ENCODE measurements at regions not wholly inside any gene's neighbourhood (a gene's known extent, or its start where the extent isn't known, plus 50 kb on each side); places are given as distances from the start of the nearest gene placed in this dataset.

DNA sequence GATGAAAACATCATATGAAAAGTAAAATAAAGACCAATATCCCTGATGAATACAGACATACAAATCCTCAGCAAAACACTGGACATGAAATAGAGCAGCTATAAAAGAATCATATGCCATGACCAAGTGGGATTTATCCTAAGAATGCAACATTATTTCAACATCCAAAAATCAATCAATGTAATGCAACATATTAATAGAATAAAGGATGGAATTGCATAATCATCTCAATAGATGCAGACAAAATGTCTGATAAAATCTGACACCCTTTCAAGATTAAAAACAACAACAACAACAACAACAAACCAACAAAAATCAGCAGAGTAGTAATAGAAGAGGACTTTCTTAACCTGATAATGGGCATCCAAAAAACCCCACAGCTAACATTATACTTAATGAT is 63.8 kb upstream of the IL1R1 start:
- Mint-ChIP-seq H3K27me3 (no peaks in the 10 kb centered on the region), H3K36me3 (no peaks in the 10 kb centered on the region), H3K9me3 (no peaks in the 10 kb centered on the region), H3K4me1 (peaks cover 25 to 39% (median 33%) of the 10 kb centered on the region in 4 donors), H3K4me3 (no peak overlapping the region), H3K27ac (no peak overlapping the region)
- no peaks in the 10 kb centered on the region for H3K36me3 ChIP-seq (ENCODE audit: insufficient read depth, low read length)
- no peaks in the 10 kb centered on the region for H3K27me3 ChIP-seq (ENCODE audit: insufficient read depth, low read length)
- H3K4me1 ChIP-seq (ENCODE audit: insufficient read depth, low read length), result peaks cover 29% of the 10 kb centered on the region
- ChIA-PET POLR2A (ENCODE audit: partially characterized antibody) (no interaction called here), CTCF (ENCODE audit: partially characterized antibody) (interaction anchor here (1.4 to 1.5 kb wide), 3 partner anchors 27 to 162 kb away, joined by 3 read pairs; partner anchors contain the start of gene IL1RL2)
- H3K9me3 ChIP-seq (ENCODE audit: control insufficient read depth in 1 of 2, low read length in 2 of 2), result no peaks in the 10 kb centered on the region
- no peak overlapping the region for H3K4me3 ChIP-seq (ENCODE audit: low read length in 2 of 2)
- intact Hi-C loops (cut with micrococcal nuclease), result no loop called here
- H3K27ac ChIP-seq (ENCODE audit: low read depth, low read length), result no peak overlapping the region
- DNase-seq, result no peak

DNA sequence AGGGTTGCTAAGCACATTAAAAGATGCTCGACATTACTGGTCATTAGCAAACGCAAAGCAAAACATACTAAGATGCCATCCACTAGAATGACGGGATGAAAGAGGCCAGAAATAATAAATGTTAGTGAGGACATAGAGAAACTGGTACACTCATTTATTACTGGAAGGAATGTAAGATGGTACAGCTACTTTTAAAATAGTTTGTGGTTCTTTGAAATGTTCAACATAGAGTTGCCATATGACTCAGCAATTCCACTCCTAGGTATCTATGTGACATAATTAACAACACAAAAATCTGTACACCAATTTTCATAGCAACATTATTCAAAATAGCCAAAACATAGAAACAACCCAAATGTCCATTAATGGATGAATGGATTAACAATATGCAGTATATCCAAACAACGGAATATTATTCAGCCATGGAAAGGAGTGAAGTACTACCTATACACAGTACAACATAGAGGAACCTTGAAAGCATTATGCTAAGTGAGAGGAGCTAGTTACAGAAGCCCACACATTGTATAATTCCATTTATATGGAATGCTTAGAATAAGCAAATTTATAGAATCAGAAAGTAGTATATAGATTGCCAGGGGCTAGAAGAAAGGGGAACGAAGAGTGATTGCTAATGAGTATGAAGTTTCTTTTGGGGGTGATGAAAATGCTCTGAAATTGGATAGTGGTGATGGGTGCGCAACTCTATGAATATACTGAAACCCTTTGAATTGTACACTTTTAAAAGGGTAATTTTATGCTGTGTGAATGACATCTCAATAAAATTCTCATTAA is 61.9 kb upstream of the IL1R1 start:
- DNase-seq, result no peak
- Mint-ChIP-seq H3K4me3 (peak overlapping the region in 4 of 8 donors; percentile 22 to 67 (median 48)), H3K4me1 (peaks cover 26 to 43% (median 35%) of the 10 kb centered on the region in 4 donors), H3K27me3 (no peaks in the 10 kb centered on the region), H3K36me3 (no peaks in the 10 kb centered on the region), H3K27ac (peak overlapping the region in 6 of 7 donors; percentile 42 to 83 (median 70)), H3K9me3 (no peaks in the 10 kb centered on the region)
- H3K27ac ChIP-seq (ENCODE audit: low read depth, low read length), result no peak overlapping the region
- H3K4me1 ChIP-seq (ENCODE audit: insufficient read depth, low read length), result peaks cover 29% of the 10 kb centered on the region
- no peaks in the 10 kb centered on the region for H3K9me3 ChIP-seq (ENCODE audit: control insufficient read depth in 1 of 2, low read length in 2 of 2)
- H3K36me3 ChIP-seq (ENCODE audit: insufficient read depth, low read length), result no peaks in the 10 kb centered on the region
- ChIA-PET POLR2A (ENCODE audit: partially characterized antibody) (no interaction called here), CTCF (ENCODE audit: partially characterized antibody) (interaction anchor here (1.2 to 1.5 kb wide), 2 partner anchors 20 to 160 kb away, joined by 3 read pairs; no protein-coding TSS in a partner anchor)
- H3K27me3 ChIP-seq (ENCODE audit: insufficient read depth, low read length), result no peaks in the 10 kb centered on the region
- intact Hi-C loops (cut with micrococcal nuclease), result loop anchor here (10.0 kb wide), 1 partner anchor 274 kb away; the partner anchor contains the start of gene IL18R1
- H3K4me3 ChIP-seq (ENCODE audit: low read length in 2 of 2), result no peak overlapping the region

DNA sequence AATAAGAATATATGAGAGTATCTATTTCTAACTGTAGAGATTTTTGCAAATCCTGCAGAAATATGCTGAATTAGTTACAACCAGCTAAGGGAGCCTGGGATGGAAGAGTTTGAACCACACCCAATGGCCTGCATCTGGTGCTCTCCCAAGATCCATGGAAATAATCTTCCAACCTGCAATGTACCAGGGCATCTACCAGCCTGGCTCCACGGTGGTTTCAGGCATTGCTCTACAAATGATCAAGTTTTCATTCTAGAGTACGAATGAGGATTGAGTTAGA is 61.4 kb upstream of the IL1R1 start:
- no peak overlapping the region for H3K27ac ChIP-seq (ENCODE audit: low read depth, low read length)
- no peaks in the 10 kb centered on the region for H3K36me3 Mint-ChIP-seq
- no peaks in the 10 kb centered on the region for H3K36me3 ChIP-seq (ENCODE audit: insufficient read depth, low read length)
- ChIA-PET CTCF (ENCODE audit: partially characterized antibody) (interaction anchor here (0.6 to 1.2 kb wide), 2 partner anchors 20 to 1498 kb away, joined by 3 read pairs; no protein-coding TSS in a partner anchor), POLR2A (ENCODE audit: partially characterized antibody) (no interaction called here)
- peaks cover 29% of the 10 kb centered on the region for H3K4me1 ChIP-seq (ENCODE audit: insufficient read depth, low read length)
- H3K27ac Mint-ChIP-seq, result peak overlapping the region; percentile 54 to 89 (median 77)
- no peaks in the 10 kb centered on the region for H3K9me3 ChIP-seq (ENCODE audit: control insufficient read depth in 1 of 2, low read length in 2 of 2)
- no peaks in the 10 kb centered on the region for H3K9me3 Mint-ChIP-seq
- no peaks in the 10 kb centered on the region for H3K27me3 ChIP-seq (ENCODE audit: insufficient read depth, low read length)
- peak overlapping the region in 4 of 8 donors; percentile 8 to 59 (median 22) for H3K4me3 Mint-ChIP-seq
- H3K4me3 ChIP-seq (ENCODE audit: low read length in 2 of 2), result no peak overlapping the region
- H3K27me3 Mint-ChIP-seq, result no peaks in the 10 kb centered on the region
- peaks cover 26 to 43% (median 35%) of the 10 kb centered on the region in 4 donors for H3K4me1 Mint-ChIP-seq
- intact Hi-C loops (cut with micrococcal nuclease), result loop anchor here (10.0 kb wide), 1 partner anchor 274 kb away; the partner anchor contains the start of gene IL18R1
- DNase-seq, result no peak

DNA sequence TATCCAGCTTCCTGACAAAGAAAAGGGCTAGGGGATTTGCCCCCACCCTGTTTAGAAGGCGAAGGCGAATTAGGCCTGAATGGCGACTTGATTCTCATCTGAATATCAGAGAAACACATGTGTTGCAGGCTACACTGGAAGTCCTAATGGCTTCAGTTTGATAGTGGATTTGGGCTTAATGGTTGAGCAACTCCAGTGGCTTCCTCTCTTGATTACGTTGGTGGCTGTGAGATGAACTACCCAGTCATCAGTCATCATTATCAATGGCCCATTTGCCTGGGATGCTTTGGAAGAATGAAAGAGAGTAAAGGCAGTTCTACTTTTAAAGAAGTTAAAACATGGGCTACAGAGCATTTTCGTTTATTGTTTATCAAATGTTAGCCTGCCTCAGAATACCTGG is 60.9 kb upstream of the IL1R1 start:
- peaks cover 29% of the 10 kb centered on the region for H3K4me1 ChIP-seq (ENCODE audit: insufficient read depth, low read length)
- H3K4me1 Mint-ChIP-seq, result peaks cover 26 to 43% (median 35%) of the 10 kb centered on the region in 4 donors
- H3K9me3 ChIP-seq (ENCODE audit: control insufficient read depth in 1 of 2, low read length in 2 of 2), result no peaks in the 10 kb centered on the region
- peak overlapping the region in 4 of 8 donors; percentile 8 to 59 (median 22) for H3K4me3 Mint-ChIP-seq
- no peaks in the 10 kb centered on the region for H3K27me3 ChIP-seq (ENCODE audit: insufficient read depth, low read length)
- H3K27ac ChIP-seq (ENCODE audit: low read depth, low read length), result no peak overlapping the region
- no peaks in the 10 kb centered on the region for H3K27me3 Mint-ChIP-seq
- H3K27ac Mint-ChIP-seq, result peak overlapping the region; percentile 54 to 89 (median 77)
- intact Hi-C loops (cut with micrococcal nuclease), result loop anchor here (10.0 kb wide), 1 partner anchor 273 kb away; the partner anchor contains the start of gene IL18R1
- no peaks in the 10 kb centered on the region for H3K36me3 Mint-ChIP-seq
- H3K36me3 ChIP-seq (ENCODE audit: insufficient read depth, low read length), result no peaks in the 10 kb centered on the region
- CTCF ChIA-PET (ENCODE audit: partially characterized antibody), result interaction anchor here (0.6 to 1.2 kb wide), 2 partner anchors 19 to 1499 kb away, joined by 3 read pairs; no protein-coding TSS in a partner anchor
- H3K9me3 Mint-ChIP-seq, result no peaks in the 10 kb centered on the region
- POLR2A ChIA-PET (ENCODE audit: partially characterized antibody), result no interaction called here
- H3K4me3 ChIP-seq (ENCODE audit: low read length in 2 of 2), result no peak overlapping the region
- DNase-seq, result no peak

DNA sequence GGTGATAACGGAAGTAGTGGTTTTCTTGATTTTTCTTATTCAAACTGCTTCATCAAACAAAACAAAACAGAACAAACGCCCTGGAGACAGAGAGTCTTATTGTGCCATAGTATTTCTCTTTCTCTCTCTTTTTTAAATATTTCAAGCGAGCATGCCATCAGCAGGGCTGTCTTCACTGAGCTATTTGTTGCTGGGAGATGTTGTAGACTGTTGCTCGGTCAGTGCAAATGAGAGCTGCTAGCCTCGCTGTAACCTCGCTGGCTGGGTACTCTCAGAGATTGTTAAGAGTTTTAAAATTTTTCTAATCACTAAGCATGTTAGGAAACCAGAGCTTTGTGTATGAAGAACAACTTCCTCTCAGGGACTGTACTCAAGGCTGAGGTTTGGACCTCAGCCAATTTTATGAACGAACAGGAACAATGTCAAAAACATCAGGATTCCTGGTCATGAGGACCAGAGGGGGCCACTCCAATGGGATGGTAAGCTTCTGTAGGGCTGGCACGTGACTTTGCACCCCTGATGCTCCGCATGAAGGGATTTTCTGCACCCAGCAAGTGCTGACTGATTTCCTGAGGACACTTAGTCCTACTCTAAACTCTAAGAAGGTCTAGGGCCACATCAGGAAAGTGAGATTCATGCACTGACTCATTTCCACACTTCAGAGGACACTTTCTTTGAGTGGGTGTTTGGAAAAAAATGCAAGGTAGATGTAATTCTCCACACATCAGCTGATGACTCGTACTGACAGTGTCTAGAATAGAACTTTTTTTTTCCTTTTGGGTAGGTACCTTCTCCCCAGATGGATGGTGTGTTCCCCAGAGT is 59.8 kb upstream of the IL1R1 start:
- peak overlapping the region; percentile 46 for H3K27ac ChIP-seq (ENCODE audit: low read depth, low read length)
- peaks cover 29% of the 10 kb centered on the region for H3K4me1 ChIP-seq (ENCODE audit: insufficient read depth, low read length)
- no peaks in the 10 kb centered on the region for H3K9me3 Mint-ChIP-seq
- intact Hi-C loops (cut with micrococcal nuclease), result loop anchor here (10.0 kb wide), 1 partner anchor 272 kb away; the partner anchor contains the start of gene IL18R1
- no peaks in the 10 kb centered on the region for H3K27me3 ChIP-seq (ENCODE audit: insufficient read depth, low read length)
- H3K9me3 ChIP-seq (ENCODE audit: control insufficient read depth in 1 of 2, low read length in 2 of 2), result no peaks in the 10 kb centered on the region
- peak overlapping the region; percentile 86 to 97 (median 95) for H3K27ac Mint-ChIP-seq
- H3K36me3 ChIP-seq (ENCODE audit: insufficient read depth, low read length), result no peaks in the 10 kb centered on the region
- DNase-seq, result peak; percentile 51 to 65 (median 54)
- no peaks in the 10 kb centered on the region for H3K36me3 Mint-ChIP-seq
- peak overlapping the region; percentile 81 to 87 (median 84) for H3K4me3 Mint-ChIP-seq
- ChIA-PET POLR2A (ENCODE audit: partially characterized antibody) (interaction anchor here (1.0 to 1.7 kb wide), 5 partner anchors 22 to 168 kb away, joined by 3 to 6 read pairs (median 3); no protein-coding TSS in a partner anchor), CTCF (ENCODE audit: partially characterized antibody) (interaction anchor here (1.1 to 2.4 kb wide), 6 partner anchors 10 to 159 kb away, joined by 3 to 17 read pairs (median 4); no protein-coding TSS in a partner anchor)
- H3K4me3 ChIP-seq (ENCODE audit: low read length in 2 of 2), result peak overlapping the region; percentile 2 to 32
- H3K27me3 Mint-ChIP-seq, result no peaks in the 10 kb centered on the region
- peaks cover 26 to 43% (median 35%) of the 10 kb centered on the region in 4 donors for H3K4me1 Mint-ChIP-seq

DNA sequence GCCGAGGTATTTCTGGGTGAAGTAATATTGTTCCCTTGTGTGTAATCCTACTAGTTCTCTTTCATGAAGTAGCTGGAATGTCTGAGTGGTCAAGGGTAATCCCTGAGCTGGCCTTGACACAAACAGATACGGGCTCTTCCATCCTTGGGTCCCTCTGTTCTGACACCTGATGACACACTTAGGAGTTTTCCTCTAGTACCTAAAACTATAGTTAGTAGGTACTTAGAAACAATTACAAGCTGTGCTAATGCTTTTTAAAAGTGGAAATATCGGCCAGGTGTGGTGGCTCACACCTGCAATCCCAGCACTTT is 59.2 kb upstream of the IL1R1 start:
- CTCF ChIA-PET (ENCODE audit: partially characterized antibody), result interaction anchor here (1.1 to 2.4 kb wide), 7 partner anchors 9 to 273 kb away, joined by 3 to 17 read pairs (median 4); partner anchors contain the start of gene IL18R1
- H3K4me3 ChIP-seq (ENCODE audit: low read length in 2 of 2), result peak overlapping the region in 1 of 2 donors; percentile 32
- Mint-ChIP-seq H3K4me3 (peak overlapping the region in 5 of 8 donors; percentile 58 to 87 (median 84)), H3K36me3 (no peaks in the 10 kb centered on the region), H3K9me3 (no peaks in the 10 kb centered on the region), H3K27ac (peak overlapping the region; percentile 86 to 97 (median 95)), H3K27me3 (no peaks in the 10 kb centered on the region), H3K4me1 (peaks cover 26 to 43% (median 35%) of the 10 kb centered on the region in 4 donors)
- H3K4me1 ChIP-seq (ENCODE audit: insufficient read depth, low read length), result peaks cover 29% of the 10 kb centered on the region
- POLR2A ChIA-PET (ENCODE audit: partially characterized antibody), result interaction anchor here (0.6 to 1.7 kb wide), 5 partner anchors 21 to 155 kb away, joined by 3 to 6 read pairs (median 3); no protein-coding TSS in a partner anchor
- H3K27me3 ChIP-seq (ENCODE audit: insufficient read depth, low read length), result no peaks in the 10 kb centered on the region
- DNase-seq, result no peak
- peak overlapping the region; percentile 46 for H3K27ac ChIP-seq (ENCODE audit: low read depth, low read length)
- no peaks in the 10 kb centered on the region for H3K9me3 ChIP-seq (ENCODE audit: control insufficient read depth in 1 of 2, low read length in 2 of 2)
- no peaks in the 10 kb centered on the region for H3K36me3 ChIP-seq (ENCODE audit: insufficient read depth, low read length)
- intact Hi-C loops (cut with micrococcal nuclease), result loop anchor here (10.0 kb wide), 1 partner anchor 271 kb away; the partner anchor contains the start of gene IL18R1
